B cell (primary cell): ENCODE measurements at regions not wholly inside any gene's neighbourhood (a gene's known extent, or its start where the extent isn't known, plus 50 kb on each side); places are given as distances from the start of the nearest gene placed in this dataset.

ENCODE experiments used
- ATAC-seq: fragments of 200-7000 bp; cut with Tn5 transposase; one replicate; pipeline ENCODE4 v1.10.0; 2021; ENCODE audit warnings: low read depth, mild to moderate bottlenecking, moderate number of reproducible peaks, moderate library complexity
- CTCF ChIA-PET: fragments of 350-600 bp; sonication (Branson Sonifier 250); formaldehyde crosslinking; loops from one replicate; lab custom pipeline; 2021; ENCODE audit warnings: antibody characterized with exemption, inconsistent platforms; lab: Charles Lee
- POLR2A ChIA-PET: fragments of 350-600 bp; sonication (Branson Sonifier 250); formaldehyde crosslinking; loops from one replicate; lab custom pipeline; 2021; ENCODE audit warnings: antibody characterized with exemption; lab: Charles Lee
- DNase-seq: peaks from one replicate; pipeline ENCODE4 v3.0.0; 2013
- H2AFZ ChIP-seq: 2 replicates; pipeline ENCODE4 v1.6.1; 2012; ENCODE audit warnings: mild to moderate bottlenecking, low read depth, low read length; ENCODE audit not compliant: insufficient read depth, poor library complexity, severe bottlenecking
- H3K27ac ChIP-seq, 2 donors: 1 replicate in 1 of 2; 2 replicates in 1 of 2; pipeline ENCODE4 v1.5.1; 2012 to 2013; ENCODE audit warnings: low read length in 2 of 2, mild to moderate bottlenecking in 2 of 2, moderate library complexity in 1 of 2
- H3K27me3 ChIP-seq, 4 experiments: fragments of 200-600 bp in 1 of 4; sonication (generic) in 1 of 4; replicated peaks in 1 of 4; 1 replicate in 2 of 4; 2 replicates in 2 of 4; pipeline versions ENCODE4 v1.6.1 to v1.7.0; 2013 to 2016; ENCODE audit warnings: low read length in 3 of 4, mild to moderate bottlenecking in 2 of 4, mixed read lengths in 1 of 4, moderate library complexity in 1 of 4; ENCODE audit not compliant: insufficient read depth in 4 of 4, control insufficient read depth in 3 of 4; ENCODE audit errors: control extremely low read depth in 1 of 4
- H3K36me3 ChIP-seq, 2 experiments: replicated peaks in 1 of 2; 1 replicate in 1 of 2; 2 replicates in 1 of 2; pipeline versions ENCODE4 v1.6.1 to v1.7.1; 2013; ENCODE audit warnings: low read length in 1 of 2; ENCODE audit not compliant: insufficient read depth in 2 of 2, control insufficient read depth in 1 of 2; ENCODE audit errors: control extremely low read depth in 1 of 2, extremely low read depth in 1 of 2
- H3K4me1 ChIP-seq, 2 donors: fragments of 200-600 bp in 1 of 2; sonication (generic) in 1 of 2; 1 replicate in 1 of 2; 2 replicates in 1 of 2; pipeline versions ENCODE4 v1.5.1 to v1.6.1; 2013 to 2017; ENCODE audit warnings: low read length in 2 of 2; ENCODE audit not compliant: control insufficient read depth in 2 of 2, insufficient read depth in 2 of 2
- H3K4me2 ChIP-seq: replicated peaks from 2 replicates; pipeline ENCODE3; 2012; ENCODE audit warnings: mild to moderate bottlenecking, low read depth, low read length; ENCODE audit not compliant: poor library complexity, severe bottlenecking
- H3K4me3 ChIP-seq, 5 experiments: fragments of 200-600 bp in 1 of 5; sonication (generic) in 1 of 5; 1 replicate in 3 of 5; 2 replicates in 2 of 5; pipeline versions ENCODE4 v1.5.1 to v1.7.0; 2011 to 2016; ENCODE audit warnings: low read length in 4 of 5, mild to moderate bottlenecking in 4 of 5, low read depth in 2 of 5, control low read depth in 1 of 5, moderate library complexity in 1 of 5; ENCODE audit not compliant: insufficient read depth in 1 of 5; ENCODE audit errors: control extremely low read depth in 1 of 5, extremely low read depth in 1 of 5
- H3K79me2 ChIP-seq: fragments of 200-600 bp; sonication (generic); one replicate; pipeline ENCODE4 v1.6.0; 2016; ENCODE audit warnings: low read length; ENCODE audit not compliant: control insufficient read depth, insufficient read depth
- H3K9ac ChIP-seq: fragments of 200-600 bp; sonication (generic); 2 replicates; pipeline ENCODE4 v1.6.1; 2017; ENCODE audit warnings: mild to moderate bottlenecking, low read length, moderate library complexity
- H3K9me3 ChIP-seq, 3 donors: one replicate each; pipeline versions ENCODE4 v1.6.1 to v1.7.1; 2013; ENCODE audit warnings: low read length in 2 of 3; ENCODE audit not compliant: control insufficient read depth in 2 of 3, insufficient read depth in 1 of 3; ENCODE audit errors: control extremely low read depth in 1 of 3
- H4K20me1 ChIP-seq: 2 replicates; pipeline ENCODE4 v1.6.0; 2012; ENCODE audit warnings: mild to moderate bottlenecking, low read length; ENCODE audit not compliant: insufficient read depth, control insufficient read depth, poor library complexity, severe bottlenecking
- H3K27ac Mint-ChIP-seq: one replicate; pipeline ENCODE4 v1.8.0; 2021; ENCODE audit warnings: mixed read lengths
- H3K27me3 Mint-ChIP-seq: one replicate; pipeline ENCODE4 v1.8.0; 2021; ENCODE audit warnings: mixed read lengths
- H3K4me1 Mint-ChIP-seq: one replicate; pipeline ENCODE4 v1.8.0; 2021; ENCODE audit warnings: mixed read lengths
- H3K4me3 Mint-ChIP-seq: one replicate; pipeline ENCODE4 v1.8.0; 2021; ENCODE audit warnings: mixed read lengths
- H3K9me3 Mint-ChIP-seq: one replicate; pipeline ENCODE4 v1.8.0; 2022; ENCODE audit warnings: mixed read lengths; ENCODE audit not compliant: insufficient read depth
- EZH2 ChIP-seq: IDR thresholded peaks from 2 replicates; pipeline ENCODE4 v1.6.1; 2012; ENCODE audit warnings: borderline replicate concordance, low read depth, mild to moderate bottlenecking, moderate library complexity, low read length; ENCODE audit not compliant: insufficient read depth, poor library complexity, severe bottlenecking
- WGBS: methylation state at CpG from one replicate; pipeline ENCODE4 v1.1.5; 2013; ENCODE audit warnings: missing lambda C conversion rate; ENCODE audit not compliant: insufficient coverage; 5-methylcytosine and 5-hydroxymethylcytosine counted together
- intact Hi-C: fragments of 100-400 bp; cut with micrococcal nuclease; formaldehyde crosslinking; loops from one replicate; pipeline ENCODE4 v1.10.0; 2022
- TF ChIP-seq, protein P1 (sequence below): fragments of 200-600 bp; IDR thresholded peaks from one replicate; pipeline ENCODE4 v1.8.0; 2022; ENCODE audit warnings: antibody characterized with exemption, mild to moderate bottlenecking

DNA sequence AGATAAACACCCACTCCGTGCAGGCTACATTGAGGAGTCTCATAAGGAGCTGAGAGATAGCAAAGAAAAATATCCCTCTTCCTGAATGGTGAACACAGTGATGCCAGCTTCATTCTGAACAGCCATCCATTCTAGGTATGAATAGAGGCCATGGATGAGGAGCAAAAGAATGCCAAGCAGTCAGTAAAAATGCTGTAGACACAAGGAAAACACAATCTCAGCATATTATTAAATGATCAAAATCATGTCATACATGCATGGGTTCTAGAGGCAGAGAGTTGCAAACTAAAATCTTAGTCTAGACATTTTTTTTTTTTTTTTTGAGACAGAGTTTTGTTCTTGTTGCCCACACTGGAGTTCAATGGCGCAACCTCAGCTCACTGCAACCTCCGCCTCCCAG, 313.0 kb downstream of the SOX9 start:
- Histone ChIP-seq H3K27ac (no peak overlapping the region), H3K9me3 (peaks cover 0 to 7% (median 0%) of the 10 kb centered on the region in 3 donors), H3K36me3 (no peaks in the 10 kb centered on the region), H3K4me3 (no peak overlapping the region), H3K4me1 (no peaks in the 10 kb centered on the region), H3K4me2 (no peak overlapping the region), H3K79me2 (no peaks in the 10 kb centered on the region), H4K20me1 (no peaks in the 10 kb centered on the region), H3K9ac (no peak overlapping the region), H2AFZ (no peak overlapping the region), H3K27me3 (no peaks in the 10 kb centered on the region)
- intact Hi-C loops, result no loop called here
- peaks cover 4% of the 10 kb centered on the region for H3K27me3 Mint-ChIP-seq
- H3K27ac Mint-ChIP-seq, result no peak overlapping the region
- DNase-seq, result no peak
- no peak for ATAC-seq
- no peaks in the 10 kb centered on the region for H3K9me3 Mint-ChIP-seq
- 89% methylated on average over 3 of the region's 3 CpGs for WGBS
- H3K4me1 Mint-ChIP-seq, result no peaks in the 10 kb centered on the region
- POLR2A ChIA-PET, result no interaction called here
- CTCF ChIA-PET, result no interaction called here
- no peak overlapping the region for H3K4me3 Mint-ChIP-seq
- TF ChIP-seq, protein P1, sequence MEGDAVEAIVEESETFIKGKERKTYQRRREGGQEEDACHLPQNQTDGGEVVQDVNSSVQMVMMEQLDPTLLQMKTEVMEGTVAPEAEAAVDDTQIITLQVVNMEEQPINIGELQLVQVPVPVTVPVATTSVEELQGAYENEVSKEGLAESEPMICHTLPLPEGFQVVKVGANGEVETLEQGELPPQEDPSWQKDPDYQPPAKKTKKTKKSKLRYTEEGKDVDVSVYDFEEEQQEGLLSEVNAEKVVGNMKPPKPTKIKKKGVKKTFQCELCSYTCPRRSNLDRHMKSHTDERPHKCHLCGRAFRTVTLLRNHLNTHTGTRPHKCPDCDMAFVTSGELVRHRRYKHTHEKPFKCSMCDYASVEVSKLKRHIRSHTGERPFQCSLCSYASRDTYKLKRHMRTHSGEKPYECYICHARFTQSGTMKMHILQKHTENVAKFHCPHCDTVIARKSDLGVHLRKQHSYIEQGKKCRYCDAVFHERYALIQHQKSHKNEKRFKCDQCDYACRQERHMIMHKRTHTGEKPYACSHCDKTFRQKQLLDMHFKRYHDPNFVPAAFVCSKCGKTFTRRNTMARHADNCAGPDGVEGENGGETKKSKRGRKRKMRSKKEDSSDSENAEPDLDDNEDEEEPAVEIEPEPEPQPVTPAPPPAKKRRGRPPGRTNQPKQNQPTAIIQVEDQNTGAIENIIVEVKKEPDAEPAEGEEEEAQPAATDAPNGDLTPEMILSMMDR, result no peak
- no peak for TF ChIP-seq EZH2

DNA sequence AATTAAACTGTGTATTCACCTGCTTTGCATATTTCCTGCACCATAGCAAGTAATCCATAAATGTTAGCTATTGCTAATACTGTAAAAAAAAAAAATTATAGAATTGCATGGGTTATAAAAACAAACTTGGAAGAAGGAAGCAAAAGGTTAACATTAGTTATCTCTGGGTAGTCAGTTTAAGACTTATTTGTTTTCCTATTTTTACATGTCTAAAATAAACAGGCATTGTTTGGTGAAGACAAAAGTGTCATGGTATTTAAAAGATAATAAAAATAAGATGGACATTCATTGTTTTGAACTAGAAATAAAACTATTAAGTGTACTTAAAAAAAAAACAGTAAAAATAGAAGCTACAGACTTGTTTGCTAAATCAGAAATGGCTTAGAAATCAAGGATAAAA, 313.8 kb downstream of the SOX9 start:
- H3K27me3 Mint-ChIP-seq, result peaks cover 4% of the 10 kb centered on the region
- DNase-seq, result no peak
- CTCF ChIA-PET, result interaction anchor here (0.7 kb wide), 2 partner anchors 10 to 1428 kb away, joined by 3 read pairs; no protein-coding TSS in a partner anchor
- Histone ChIP-seq H3K36me3 (no peaks in the 10 kb centered on the region), H3K4me1 (no peaks in the 10 kb centered on the region), H3K27me3 (no peaks in the 10 kb centered on the region), H3K9me3 (peaks cover 0 to 7% (median 0%) of the 10 kb centered on the region in 3 donors), H3K27ac (no peak overlapping the region), H4K20me1 (no peaks in the 10 kb centered on the region), H3K79me2 (no peaks in the 10 kb centered on the region), H3K4me2 (no peak overlapping the region), H3K9ac (no peak overlapping the region), H2AFZ (no peak overlapping the region), H3K4me3 (no peak overlapping the region)
- intact Hi-C loops, result no loop called here
- POLR2A ChIA-PET, result no interaction called here
- H3K9me3 Mint-ChIP-seq, result no peaks in the 10 kb centered on the region
- H3K4me1 Mint-ChIP-seq, result no peaks in the 10 kb centered on the region
- H3K27ac Mint-ChIP-seq, result no peak overlapping the region
- no peak overlapping the region for H3K4me3 Mint-ChIP-seq
- no peak for TF ChIP-seq EZH2
- TF ChIP-seq, protein P1, result no peak
- ATAC-seq, result no peak
